ENCODE measurements at regions not wholly inside any gene's neighbourhood (a gene's known extent, or its start where the extent isn't known, plus 50 kb on each side); places are given as distances from the start of the nearest gene placed in this dataset.
A peak's percentile ranks its signal among the peaks of the same experiment; 100 is the strongest.

DNA sequence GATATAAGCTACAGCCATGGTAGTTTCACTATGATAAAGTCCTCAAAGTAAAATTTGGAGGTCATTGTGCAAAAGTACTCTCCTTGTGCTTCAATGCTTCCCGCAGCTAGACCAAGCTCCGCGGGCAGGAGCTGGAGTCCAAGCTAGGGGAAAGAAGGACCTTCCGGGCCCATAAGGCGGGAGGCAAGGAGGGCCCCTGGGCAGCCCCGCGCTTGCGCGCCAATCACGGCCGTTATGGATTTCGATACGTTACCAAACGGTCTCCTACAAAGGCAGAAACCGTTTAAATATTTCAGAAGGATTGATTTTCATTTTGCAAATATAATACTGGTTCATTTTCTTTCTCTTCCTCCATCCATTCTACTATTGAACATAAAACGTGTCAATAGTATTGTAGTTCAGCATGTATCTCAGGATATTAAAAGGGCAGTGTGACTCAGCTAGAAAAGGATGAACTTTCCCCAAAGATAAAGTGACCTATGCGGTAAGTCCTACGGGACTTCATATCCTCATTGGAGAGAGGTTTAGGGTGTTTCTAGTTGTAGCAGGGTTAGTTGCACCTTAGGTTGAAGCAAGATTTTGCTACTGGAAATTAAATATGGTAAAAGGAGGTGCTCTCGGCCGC, 128.0 kb downstream of the KIF20B start:
- Histone ChIP-seq H3K27ac (no peak overlapping the region), H3K9me3 (no peaks in the 10 kb centered on the region), H3K4me1 (no peaks in the 10 kb centered on the region), H3K27me3 (no peaks in the 10 kb centered on the region), H3K36me3 (no peaks in the 10 kb centered on the region), H3K4me3 (no peak overlapping the region)
- DNase-seq (ENCODE audit: low spot score in 2 of 2), result no peak
- TF ChIP-seq, protein P1, sequence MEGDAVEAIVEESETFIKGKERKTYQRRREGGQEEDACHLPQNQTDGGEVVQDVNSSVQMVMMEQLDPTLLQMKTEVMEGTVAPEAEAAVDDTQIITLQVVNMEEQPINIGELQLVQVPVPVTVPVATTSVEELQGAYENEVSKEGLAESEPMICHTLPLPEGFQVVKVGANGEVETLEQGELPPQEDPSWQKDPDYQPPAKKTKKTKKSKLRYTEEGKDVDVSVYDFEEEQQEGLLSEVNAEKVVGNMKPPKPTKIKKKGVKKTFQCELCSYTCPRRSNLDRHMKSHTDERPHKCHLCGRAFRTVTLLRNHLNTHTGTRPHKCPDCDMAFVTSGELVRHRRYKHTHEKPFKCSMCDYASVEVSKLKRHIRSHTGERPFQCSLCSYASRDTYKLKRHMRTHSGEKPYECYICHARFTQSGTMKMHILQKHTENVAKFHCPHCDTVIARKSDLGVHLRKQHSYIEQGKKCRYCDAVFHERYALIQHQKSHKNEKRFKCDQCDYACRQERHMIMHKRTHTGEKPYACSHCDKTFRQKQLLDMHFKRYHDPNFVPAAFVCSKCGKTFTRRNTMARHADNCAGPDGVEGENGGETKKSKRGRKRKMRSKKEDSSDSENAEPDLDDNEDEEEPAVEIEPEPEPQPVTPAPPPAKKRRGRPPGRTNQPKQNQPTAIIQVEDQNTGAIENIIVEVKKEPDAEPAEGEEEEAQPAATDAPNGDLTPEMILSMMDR (IDR thresholded peaks at IDR 0.05), result no peak
- intact Hi-C loops (cut with DNase I), result no loop called here

DNA sequence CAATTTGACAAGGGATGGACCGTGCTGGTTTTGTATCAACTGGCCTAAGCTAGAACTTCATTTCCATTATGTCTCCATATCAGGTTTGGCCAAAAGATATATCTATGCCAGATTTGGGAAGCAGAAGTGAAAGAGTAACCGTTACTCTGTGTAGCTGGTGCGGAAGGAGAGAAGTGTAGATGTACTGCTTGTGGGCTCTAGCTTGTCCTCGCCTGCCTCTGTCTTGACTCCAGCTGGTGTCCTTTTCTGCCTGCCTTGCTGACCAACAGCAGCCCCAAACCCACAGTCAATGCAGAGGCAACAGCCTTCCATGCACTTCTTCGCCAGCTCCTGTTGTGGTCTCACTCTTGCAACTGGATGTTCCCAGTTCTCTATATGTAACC, 128.5 kb downstream of the KIF20B start:
- intact Hi-C loops (cut with DNase I), result no loop called here
- no peak for DNase-seq (ENCODE audit: low spot score in 2 of 2)
- Histone ChIP-seq H3K9me3 (no peaks in the 10 kb centered on the region), H3K27ac (no peak overlapping the region), H3K27me3 (no peaks in the 10 kb centered on the region), H3K4me3 (no peak overlapping the region), H3K4me1 (no peaks in the 10 kb centered on the region), H3K36me3 (no peaks in the 10 kb centered on the region)
- TF ChIP-seq, protein P1 (IDR thresholded peaks at IDR 0.05), result no peak

DNA sequence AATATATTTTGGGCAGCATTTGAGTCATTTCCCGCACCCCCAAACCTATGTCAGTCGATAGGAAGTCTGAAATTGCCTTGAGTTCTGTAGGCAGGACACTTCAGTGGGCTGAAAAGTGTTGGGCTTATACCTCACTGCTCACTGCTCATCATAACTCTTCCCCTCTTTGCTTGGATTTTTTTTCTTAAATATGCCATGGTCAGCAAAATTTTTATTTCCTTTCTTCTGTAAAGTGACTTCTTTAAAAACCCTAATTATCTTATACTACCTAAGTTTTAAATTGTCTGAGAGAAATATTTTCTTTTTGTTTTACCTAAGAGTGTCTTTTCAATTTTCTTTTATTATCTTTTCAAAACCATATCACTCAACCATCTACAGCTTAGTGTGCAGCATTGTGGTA, 129.2 kb downstream of the KIF20B start:
- Histone ChIP-seq H3K4me3 (no peak overlapping the region), H3K36me3 (no peaks in the 10 kb centered on the region), H3K9me3 (no peaks in the 10 kb centered on the region), H3K27me3 (no peaks in the 10 kb centered on the region), H3K27ac (no peak overlapping the region), H3K4me1 (no peaks in the 10 kb centered on the region)
- intact Hi-C loops (cut with DNase I), result no loop called here
- no peak for DNase-seq (ENCODE audit: low spot score in 2 of 2)
- TF ChIP-seq, protein P1 (IDR thresholded peaks at IDR 0.05), result no peak

DNA sequence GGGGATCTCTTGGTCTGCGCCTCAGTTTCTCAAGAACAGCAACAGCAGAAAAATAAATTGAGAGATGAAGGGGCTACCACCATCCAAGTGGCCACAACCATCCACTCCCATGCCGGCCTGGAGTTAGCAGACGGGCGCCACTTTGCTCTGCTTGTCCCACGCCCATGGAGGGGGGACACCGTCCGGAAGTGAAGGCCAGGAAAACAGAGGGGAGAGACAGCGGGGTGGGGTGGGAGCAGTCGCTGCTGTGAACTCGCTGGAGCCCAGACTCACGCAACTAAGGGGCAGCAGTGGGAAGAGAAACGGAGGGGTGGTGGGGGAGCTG, 135.4 kb downstream of the KIF20B start:
- H3K4me3 ChIP-seq, result peak overlapping the region; percentile 61 to 93
- H3K27ac ChIP-seq, result no peak overlapping the region

DNA sequence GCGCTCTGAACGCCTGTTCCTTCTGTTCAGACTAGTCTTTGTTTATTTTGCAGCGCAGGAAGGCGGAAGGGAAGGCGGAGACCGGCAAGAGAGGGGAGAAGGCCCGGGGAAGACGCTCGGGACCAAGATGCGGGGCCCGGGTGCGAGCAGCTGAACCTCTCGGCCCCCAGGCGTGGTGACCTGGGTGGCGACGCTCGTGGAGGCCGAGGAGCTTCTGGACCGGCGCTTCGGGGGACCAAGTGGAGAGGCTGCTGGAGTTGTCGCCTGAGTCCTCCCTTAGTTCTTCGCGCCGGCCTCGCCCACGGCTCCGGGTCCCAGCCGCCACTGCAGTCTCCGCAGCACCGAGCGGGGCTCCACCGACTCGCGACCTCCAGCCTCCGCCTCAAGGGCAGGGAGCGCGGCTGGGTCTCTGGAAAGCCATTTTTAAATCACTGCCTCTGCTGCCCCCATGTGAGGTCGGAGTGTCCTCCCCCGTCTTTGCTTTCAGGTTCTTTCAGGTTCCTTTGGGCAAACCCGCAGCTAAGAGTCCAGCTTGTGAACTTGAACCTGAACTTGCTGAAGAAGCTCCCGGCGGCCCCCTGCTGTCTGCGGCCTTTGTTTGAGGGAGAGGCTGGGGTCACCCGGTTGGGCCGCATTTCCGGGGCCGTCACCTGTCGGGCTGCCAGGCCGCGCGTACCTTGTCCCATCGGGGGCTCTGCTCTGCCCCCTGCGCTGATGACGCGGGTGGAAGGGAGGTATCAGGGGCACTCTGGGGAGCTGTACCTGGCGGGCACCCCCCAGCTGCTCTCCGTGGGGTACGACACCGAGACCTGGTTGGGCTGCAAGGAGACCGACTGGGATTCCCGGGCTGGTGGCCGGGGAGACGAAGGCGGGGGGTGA, 136.0 kb downstream of the KIF20B start:
- H3K9me3 ChIP-seq, result no peaks in the 10 kb centered on the region
- intact Hi-C loops (cut with DNase I), result no loop called here
- peak overlapping the region; percentile 61 to 93 for H3K4me3 ChIP-seq
- no peaks in the 10 kb centered on the region for H3K36me3 ChIP-seq
- DNase-seq (ENCODE audit: low spot score in 2 of 2), result peak in 1 of 2 donors; percentile 69
- H3K4me1 ChIP-seq, result peaks cover 2% of the 10 kb centered on the region in 2 donors
- TF ChIP-seq, protein P1 (IDR thresholded peaks at IDR 0.05), result no peak
- H3K27me3 ChIP-seq, result no peaks in the 10 kb centered on the region
- H3K27ac ChIP-seq, result peak overlapping the region; percentile 5 to 50

More for the DNA sequence above, 135.4 kb downstream of the KIF20B start:
- H3K27me3 ChIP-seq, result no peaks in the 10 kb centered on the region
- TF ChIP-seq, protein P1 (IDR thresholded peaks at IDR 0.05), result no peak
- H3K4me1 ChIP-seq, result peaks cover 2% of the 10 kb centered on the region in 2 donors
- intact Hi-C loops (cut with DNase I), result no loop called here
- no peak for DNase-seq (ENCODE audit: low spot score in 2 of 2)
- no peaks in the 10 kb centered on the region for H3K36me3 ChIP-seq
- no peaks in the 10 kb centered on the region for H3K9me3 ChIP-seq
